DOHH2 (cell line): ENCODE measurements at regions not wholly inside any gene's neighbourhood (a gene's known extent, or its start where the extent isn't known, plus 50 kb on each side); places are given as distances from the start of the nearest gene placed in this dataset.

Experiments used
- H3F3A ChIP-seq: fragments of 200-600 bp; sonication (generic), shearing (Covaris generic); 2 replicates; pipeline ENCODE4 v1.6.0; 2016; ENCODE audit warnings: antibody characterized with exemption, mild to moderate bottlenecking; ENCODE audit not compliant: control insufficient read depth, insufficient read depth
- H3K27ac ChIP-seq: fragments of 200-600 bp; sonication (generic); 2 replicates; pipeline ENCODE4 v1.5.1; 2014; ENCODE audit warnings: low read depth, mild to moderate bottlenecking, low read length, moderate library complexity
- H3K27me3 ChIP-seq: fragments of 200-600 bp; sonication (generic); 2 replicates; pipeline ENCODE4 v1.6.1; 2014; ENCODE audit warnings: mild to moderate bottlenecking, low read length, mixed read lengths; ENCODE audit not compliant: control insufficient read depth
- H3K36me3 ChIP-seq: fragments of 200-600 bp; sonication (generic); 2 replicates; pipeline ENCODE4 v1.6.1; 2014; ENCODE audit warnings: mild to moderate bottlenecking, low read length, moderate library complexity, mixed read lengths; ENCODE audit not compliant: control insufficient read depth
- H3K4me1 ChIP-seq: fragments of 200-600 bp; sonication (generic); 2 replicates; pipeline ENCODE4 v1.6.1; 2014; ENCODE audit warnings: mild to moderate bottlenecking, low read length, mixed read lengths; ENCODE audit not compliant: control insufficient read depth
- H3K4me2 ChIP-seq: fragments of 200-600 bp; sonication (generic); 2 replicates; pipeline ENCODE4 v1.6.0; 2014; ENCODE audit warnings: mild to moderate bottlenecking, low read length, moderate library complexity
- H3K4me3 ChIP-seq: fragments of 200-600 bp; sonication (generic); 2 replicates; pipeline ENCODE4 v1.5.1; 2014; ENCODE audit warnings: mild to moderate bottlenecking, low read length, mixed read lengths
- H3K79me2 ChIP-seq: fragments of 200-600 bp; sonication (generic); 2 replicates; pipeline ENCODE4 v1.6.1; 2014; ENCODE audit warnings: mild to moderate bottlenecking, low read length, mixed read lengths; ENCODE audit not compliant: control insufficient read depth
- H3K9me2 ChIP-seq: fragments of 200-600 bp; sonication (generic); replicated peaks from 2 replicates; pipeline ENCODE4 v1.6.1; 2014; ENCODE audit warnings: mild to moderate bottlenecking, low read length, mixed read lengths; ENCODE audit not compliant: control insufficient read depth
- H3K9me3 ChIP-seq: fragments of 200-600 bp; sonication (generic); 2 replicates; pipeline ENCODE4 v1.6.1; 2014; ENCODE audit warnings: antibody characterized with exemption, low read length, mixed read lengths; ENCODE audit not compliant: control insufficient read depth, insufficient read depth
- H4K20me1 ChIP-seq: fragments of 200-600 bp; sonication (generic); 2 replicates; pipeline ENCODE4 v1.6.0; 2014; ENCODE audit warnings: low read depth, mild to moderate bottlenecking, antibody characterized with exemption, low read length, moderate library complexity; ENCODE audit not compliant: control insufficient read depth, insufficient read depth
- EZH2phosphoT487 ChIP-seq: fragments of 200-600 bp; sonication (generic); IDR thresholded peaks from 2 replicates; pipeline ENCODE4 v1.6.1; 2017; ENCODE audit warnings: borderline replicate concordance, mild to moderate bottlenecking, antibody characterized with exemption, low read length, moderate library complexity, mixed read lengths
- TF ChIP-seq, protein P1 (sequence below): fragments of 200-600 bp; sonication (generic); IDR thresholded peaks from one replicate; pipeline ENCODE4 v1.5.1; 2014; ENCODE audit warnings: antibody characterized with exemption, mild to moderate bottlenecking, low read depth, low read length; ENCODE audit not compliant: poor library complexity, severe bottlenecking

DNA sequence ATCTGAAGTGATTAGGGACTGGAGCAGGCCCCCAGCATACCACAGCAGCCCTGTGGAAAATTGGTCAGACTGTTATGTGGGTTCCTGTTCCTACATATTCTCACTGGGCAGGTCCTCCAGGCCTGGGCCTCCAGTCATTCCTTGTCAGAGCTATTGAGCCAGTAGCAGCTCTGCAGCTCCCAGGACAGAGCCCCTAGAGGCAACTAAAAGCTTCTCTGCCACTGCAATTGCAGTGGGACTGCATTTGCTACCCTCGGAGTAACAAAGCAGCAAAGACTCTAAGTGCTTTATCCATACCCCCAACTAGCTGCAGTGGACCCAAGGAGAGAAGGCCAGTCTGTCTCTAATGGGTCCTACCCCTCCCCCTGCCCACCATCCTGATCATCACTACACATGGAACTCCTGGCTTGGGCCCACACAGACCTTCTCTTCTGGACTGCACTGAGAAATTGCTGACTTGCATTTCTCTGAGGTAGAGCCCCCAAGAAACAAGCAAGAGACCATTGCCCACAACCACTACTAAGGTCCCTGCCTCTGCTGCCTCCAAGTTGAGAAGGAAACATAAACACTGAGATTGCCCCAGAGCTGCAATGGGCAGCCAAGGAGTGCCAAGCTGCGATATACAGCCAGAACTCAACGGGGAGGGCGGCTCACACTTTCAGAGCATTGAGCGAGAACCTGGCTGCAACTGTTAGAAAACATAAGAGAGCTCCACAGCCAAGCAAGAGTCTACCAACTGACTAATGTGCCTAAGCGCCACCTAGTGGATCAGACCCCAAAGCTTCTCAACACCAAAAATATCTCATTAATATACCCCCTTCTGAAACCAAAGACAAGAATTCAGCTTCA is 738.7 kb upstream of the NDST4 start:
- peak overlapping the region; percentile 35 for H3K4me2 ChIP-seq
- no peak overlapping the region for H3K27ac ChIP-seq
- H3K4me1 ChIP-seq: peaks cover 11% of the 10 kb centered on the region
- H3F3A ChIP-seq: no peaks in the 10 kb centered on the region
- no peaks in the 10 kb centered on the region for H3K36me3 ChIP-seq
- no peaks in the 10 kb centered on the region for H4K20me1 ChIP-seq
- H3K4me3 ChIP-seq: peak overlapping the region; percentile 14; the same call in 1 of the 2 replicates
- TF ChIP-seq, protein P1, sequence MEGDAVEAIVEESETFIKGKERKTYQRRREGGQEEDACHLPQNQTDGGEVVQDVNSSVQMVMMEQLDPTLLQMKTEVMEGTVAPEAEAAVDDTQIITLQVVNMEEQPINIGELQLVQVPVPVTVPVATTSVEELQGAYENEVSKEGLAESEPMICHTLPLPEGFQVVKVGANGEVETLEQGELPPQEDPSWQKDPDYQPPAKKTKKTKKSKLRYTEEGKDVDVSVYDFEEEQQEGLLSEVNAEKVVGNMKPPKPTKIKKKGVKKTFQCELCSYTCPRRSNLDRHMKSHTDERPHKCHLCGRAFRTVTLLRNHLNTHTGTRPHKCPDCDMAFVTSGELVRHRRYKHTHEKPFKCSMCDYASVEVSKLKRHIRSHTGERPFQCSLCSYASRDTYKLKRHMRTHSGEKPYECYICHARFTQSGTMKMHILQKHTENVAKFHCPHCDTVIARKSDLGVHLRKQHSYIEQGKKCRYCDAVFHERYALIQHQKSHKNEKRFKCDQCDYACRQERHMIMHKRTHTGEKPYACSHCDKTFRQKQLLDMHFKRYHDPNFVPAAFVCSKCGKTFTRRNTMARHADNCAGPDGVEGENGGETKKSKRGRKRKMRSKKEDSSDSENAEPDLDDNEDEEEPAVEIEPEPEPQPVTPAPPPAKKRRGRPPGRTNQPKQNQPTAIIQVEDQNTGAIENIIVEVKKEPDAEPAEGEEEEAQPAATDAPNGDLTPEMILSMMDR: peak; percentile 81
- TF ChIP-seq EZH2phosphoT487: no peak
- peaks cover 13% of the 10 kb centered on the region; the same call in 1 of the 2 replicates for H3K9me3 ChIP-seq
- H3K9me2 ChIP-seq: no peaks in the 10 kb centered on the region
- H3K79me2 ChIP-seq: no peaks in the 10 kb centered on the region
- no peaks in the 10 kb centered on the region for H3K27me3 ChIP-seq

GRCh38 chr4:115850799-115851509 is 737.5 kb upstream of the NDST4 start:
- no peak overlapping the region for H3K27ac ChIP-seq
- no peak for TF ChIP-seq EZH2phosphoT487
- TF ChIP-seq, protein P1: no peak
- H3K4me3 ChIP-seq: no peak overlapping the region
- peaks cover 11% of the 10 kb centered on the region for H3K4me1 ChIP-seq
- no peaks in the 10 kb centered on the region for H3K9me2 ChIP-seq
- H3K4me2 ChIP-seq: no peak overlapping the region
- no peaks in the 10 kb centered on the region for H3K27me3 ChIP-seq
- no peaks in the 10 kb centered on the region for H3K79me2 ChIP-seq
- H3K9me3 ChIP-seq: peaks cover 13% of the 10 kb centered on the region; the same call in 1 of the 2 replicates
- no peaks in the 10 kb centered on the region for H3K36me3 ChIP-seq
- H3F3A ChIP-seq: no peaks in the 10 kb centered on the region
- H4K20me1 ChIP-seq: no peaks in the 10 kb centered on the region

DNA sequence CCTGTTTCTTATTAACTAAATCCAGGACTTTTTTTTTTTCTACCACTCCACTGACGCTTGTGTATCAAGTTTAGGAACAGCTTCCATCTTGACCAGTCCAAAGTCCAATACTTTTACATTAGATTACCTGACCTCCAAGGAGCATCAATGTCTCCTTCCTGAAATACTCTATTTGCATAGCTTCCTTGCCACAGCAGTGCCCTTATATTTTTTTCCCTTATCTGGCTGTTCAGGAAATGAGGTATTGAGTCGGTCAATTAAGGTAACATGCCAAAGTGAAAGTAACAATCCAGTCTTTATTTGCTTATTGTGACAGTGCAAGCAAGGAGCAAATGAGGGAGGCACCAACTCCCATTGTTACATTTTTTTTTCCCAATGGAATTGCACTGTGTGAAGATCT is 730.8 kb upstream of the NDST4 start:
- H3F3A ChIP-seq: no peaks in the 10 kb centered on the region
- H3K27me3 ChIP-seq: no peaks in the 10 kb centered on the region
- no peak overlapping the region for H3K4me3 ChIP-seq
- no peak overlapping the region for H3K27ac ChIP-seq
- H3K79me2 ChIP-seq: no peaks in the 10 kb centered on the region
- H3K4me2 ChIP-seq: no peak overlapping the region
- H3K4me1 ChIP-seq: no peaks in the 10 kb centered on the region
- H3K9me3 ChIP-seq: 0 out of 2 replicates have a peak, but pooled peaks cover 4% of the 10 kb centered on the region
- no peaks in the 10 kb centered on the region for H3K9me2 ChIP-seq
- no peaks in the 10 kb centered on the region for H4K20me1 ChIP-seq
- no peak for TF ChIP-seq EZH2phosphoT487
- TF ChIP-seq, protein P1: no peak
- H3K36me3 ChIP-seq: no peaks in the 10 kb centered on the region
